Hepatocyte (in vitro differentiated cells): ENCODE measurements at regions not wholly inside any gene's neighbourhood (a gene's known extent, or its start where the extent isn't known, plus 50 kb on each side); places are given as distances from the start of the nearest gene placed in this dataset.

Experiments used
- DNase-seq: peaks from one replicate; pipeline ENCODE4 v3.0.0-alpha.2; 2016; ENCODE audit warnings: low spot score
- H2AFZ ChIP-seq: fragments of 200-600 bp; sonication (generic); 2 replicates; pipeline ENCODE4 v1.6.0; 2016; ENCODE audit warnings: antibody characterized with exemption, mild to moderate bottlenecking
- H3K27ac ChIP-seq: fragments of 200-600 bp; sonication (generic); 2 replicates; pipeline ENCODE4 v1.5.1; 2016; ENCODE audit warnings: mild to moderate bottlenecking
- H3K27me3 ChIP-seq: fragments of 200-600 bp; sonication (generic); 2 replicates; pipeline ENCODE4 v1.6.1; 2016
- H3K36me3 ChIP-seq: fragments of 200-600 bp; sonication (generic); replicated peaks from 2 replicates; pipeline ENCODE4 v1.5.1; 2016; ENCODE audit warnings: low read depth; ENCODE audit not compliant: insufficient read depth
- H3K4me1 ChIP-seq: fragments of 200-600 bp; sonication (generic); 2 replicates; pipeline ENCODE4 v1.5.1; 2016; ENCODE audit warnings: mild to moderate bottlenecking, moderate library complexity; ENCODE audit not compliant: insufficient read depth
- H3K4me2 ChIP-seq: fragments of 200-600 bp; sonication (generic); 2 replicates; pipeline ENCODE4 v1.6.0; 2016
- H3K4me3 ChIP-seq: fragments of 200-600 bp; sonication (generic); 2 replicates; pipeline ENCODE4 v1.5.1; 2016; ENCODE audit warnings: mild to moderate bottlenecking
- H3K79me2 ChIP-seq: fragments of 200-600 bp; sonication (generic); 2 replicates; pipeline ENCODE4 v1.6.0; 2017; ENCODE audit warnings: mild to moderate bottlenecking
- H3K9me2 ChIP-seq: fragments of 200-600 bp; sonication (generic); replicated peaks from 2 replicates; pipeline ENCODE4 v1.6.0; 2017; ENCODE audit warnings: mild to moderate bottlenecking; ENCODE audit not compliant: insufficient read depth
- H3K9me3 ChIP-seq: fragments of 200-600 bp; sonication (generic); 2 replicates; pipeline ENCODE4 v1.5.1; 2016; ENCODE audit warnings: low read depth, mild to moderate bottlenecking
- H4K20me1 ChIP-seq: fragments of 200-600 bp; sonication (generic); 2 replicates; pipeline ENCODE4 v1.6.0; 2016; ENCODE audit warnings: mild to moderate bottlenecking; ENCODE audit not compliant: insufficient read depth, poor library complexity, severe bottlenecking
- CTCF ChIP-seq: fragments of 200-600 bp; sonication (generic); IDR thresholded peaks from 2 replicates; pipeline ENCODE4 v1.5.1; 2016; ENCODE audit warnings: antibody characterized with exemption, mild to moderate bottlenecking; ENCODE audit not compliant: poor library complexity
- EZH2 ChIP-seq: fragments of 200-600 bp; sonication (generic); IDR thresholded peaks from 2 replicates; pipeline ENCODE4 v1.6.1; 2016; ENCODE audit warnings: antibody characterized with exemption, mild to moderate bottlenecking, borderline replicate concordance
- EZH2phosphoT487 ChIP-seq: fragments of 200-600 bp; sonication (generic); IDR thresholded peaks from one replicate; pipeline ENCODE4 v1.6.1; 2018; ENCODE audit warnings: antibody characterized with exemption, mild to moderate bottlenecking, low read depth, moderate library complexity; ENCODE audit not compliant: unreplicated experiment, severe bottlenecking
- WGBS: methylation state at CpG from one replicate; pipeline ENCODE4 v1.1.6; 2016; ENCODE audit warnings: low lambda C conversion rate; ENCODE audit errors: missing lambda C conversion rate; 5-methylcytosine and 5-hydroxymethylcytosine counted together

GRCh38 chr4:83832110-83832825 lies 296.4 kb downstream of the GPAT3 start:
- H3K9me2 ChIP-seq = no peaks in the 10 kb centered on the region
- no peaks in the 10 kb centered on the region for H3K36me3 ChIP-seq
- no peaks in the 10 kb centered on the region for H3K27me3 ChIP-seq
- no peak overlapping the region for H3K4me2 ChIP-seq
- H4K20me1 ChIP-seq = no peaks in the 10 kb centered on the region
- no peak for TF ChIP-seq CTCF
- no peak for TF ChIP-seq EZH2
- TF ChIP-seq EZH2phosphoT487 = no peak
- H2AFZ ChIP-seq = no peak overlapping the region
- whole genome bisulfite sequencing = 77% methylated on average over 4 of the region's 4 CpGs
- no peaks in the 10 kb centered on the region for H3K79me2 ChIP-seq
- H3K4me3 ChIP-seq = no peak overlapping the region
- H3K9me3 ChIP-seq = no peaks in the 10 kb centered on the region
- no peaks in the 10 kb centered on the region for H3K4me1 ChIP-seq
- no peak overlapping the region for H3K27ac ChIP-seq
- DNase-seq = no peak

- Histone ChIP-seq H3K79me2 (no peaks in the 10 kb centered on the region), H3K4me1 (no peaks in the 10 kb centered on the region), H3K36me3 (no peaks in the 10 kb centered on the region), H4K20me1 (no peaks in the 10 kb centered on the region), H3K27ac (no peak overlapping the region), H2AFZ (no peak overlapping the region), H3K4me2 (no peak overlapping the region), H3K27me3 (no peaks in the 10 kb centered on the region), H3K9me2 (no peaks in the 10 kb centered on the region), H3K4me3 (no peak overlapping the region), H3K9me3 (no peaks in the 10 kb centered on the region)
- TF ChIP-seq EZH2 (no peak), EZH2phosphoT487 (no peak), CTCF (no peak)
- DNase-seq = no peak
These were observed 295.7 kb downstream of the GPAT3 start for GRCh38 chr4:83831588-83831987.

- no peaks in the 10 kb centered on the region for H3K27me3 ChIP-seq
- peak; percentile 26 for DNase-seq
- H2AFZ ChIP-seq = no peak overlapping the region
- H3K4me3 ChIP-seq = no peak overlapping the region
- no peaks in the 10 kb centered on the region for H3K4me1 ChIP-seq
- TF ChIP-seq EZH2phosphoT487 (no peak), CTCF (no peak), EZH2 (no peak)
- H3K36me3 ChIP-seq = no peaks in the 10 kb centered on the region
- no peak overlapping the region for H3K27ac ChIP-seq
- H3K9me2 ChIP-seq = no peaks in the 10 kb centered on the region
- H3K9me3 ChIP-seq = no peaks in the 10 kb centered on the region
- 43% methylated on average over 5 of the region's 5 CpGs for WGBS
- H3K79me2 ChIP-seq = no peaks in the 10 kb centered on the region
- no peaks in the 10 kb centered on the region for H4K20me1 ChIP-seq
- no peak overlapping the region for H3K4me2 ChIP-seq
These were observed 294.4 kb downstream of the GPAT3 start for GRCh38 chr4:83830138-83830888.
